Keratinocyte (primary cell): ENCODE measurements at regions not wholly inside any gene's neighbourhood (a gene's known extent, or its start where the extent isn't known, plus 50 kb on each side); places are given as distances from the start of the nearest gene placed in this dataset.

Experiments
- DNase-seq: peaks from one replicate; pipeline ENCODE4 v3.0.0-alpha.2; 2011; ENCODE audit warnings: low read depth, missing footprints, low spot score
- FAIRE-seq: peaks from 2 replicates; lab custom pipeline; 2011; peaks lifted over from hg19 to GRCh38; lab: Jason Lieb, UNC
- H2AFZ ChIP-seq: 2 replicates; pipeline ENCODE4 v1.6.0; 2012; ENCODE audit warnings: low read length, control low read depth, inconsistent platforms; ENCODE audit not compliant: control insufficient read depth
- H3K27ac ChIP-seq: 2 replicates; pipeline ENCODE4 v1.5.1; 2011; ENCODE audit warnings: low read length; ENCODE audit not compliant: control insufficient read depth, insufficient read depth
- H3K27me3 ChIP-seq: 3 replicates; pipeline ENCODE4 v1.6.0; 2011; ENCODE audit warnings: low read length; ENCODE audit not compliant: control insufficient read depth, insufficient read depth; ENCODE audit errors: extremely low read depth
- H3K36me3 ChIP-seq, 2 experiments: 2 replicates in 1 of 2; 3 replicates in 1 of 2; pipeline ENCODE4 v1.5.1; 2011; ENCODE audit warnings: low read length in 2 of 2, mild to moderate bottlenecking in 1 of 2; ENCODE audit not compliant: control insufficient read depth in 2 of 2, insufficient read depth in 2 of 2; ENCODE audit errors: extremely low read depth in 1 of 2
- H3K4me1 ChIP-seq: 3 replicates; pipeline ENCODE4 v1.5.1; 2011; ENCODE audit warnings: low read length; ENCODE audit not compliant: control insufficient read depth, insufficient read depth; ENCODE audit errors: extremely low read depth
- H3K4me2 ChIP-seq: 3 replicates; pipeline ENCODE4 v1.6.0; 2011; ENCODE audit warnings: low read depth, low read length; ENCODE audit not compliant: control insufficient read depth, insufficient read depth; ENCODE audit errors: extremely low read depth
- H3K4me3 ChIP-seq, 3 experiments: fragments of 200-600 bp in 1 of 3; sonication (generic) in 1 of 3; 2 replicates in 2 of 3; 3 replicates in 1 of 3; pipeline ENCODE4 v1.5.1; 2011 to 2016; ENCODE audit warnings: low read length in 3 of 3, mild to moderate bottlenecking in 3 of 3, control low read depth in 2 of 3, inconsistent platforms in 1 of 3, low read depth in 1 of 3, mixed read lengths in 1 of 3, mixed run types in 1 of 3, moderate library complexity in 1 of 3; ENCODE audit not compliant: control insufficient read depth in 2 of 3, insufficient read depth in 2 of 3; ENCODE audit errors: extremely low read depth in 1 of 3
- H3K79me2 ChIP-seq: 2 replicates; pipeline ENCODE4 v1.6.0; 2012; ENCODE audit warnings: low read length; ENCODE audit not compliant: control insufficient read depth, insufficient read depth
- H3K9ac ChIP-seq: 3 replicates; pipeline ENCODE4 v1.6.0; 2011; ENCODE audit warnings: low read length; ENCODE audit not compliant: control insufficient read depth, insufficient read depth; ENCODE audit errors: extremely low read depth
- H3K9me1 ChIP-seq: 3 replicates; pipeline ENCODE4 v1.6.0; 2011; ENCODE audit warnings: low read length; ENCODE audit not compliant: control insufficient read depth, insufficient read depth; ENCODE audit errors: extremely low read depth
- H3K9me3 ChIP-seq: 2 replicates; pipeline ENCODE4 v1.5.1; 2012; ENCODE audit warnings: low read depth, low read length; ENCODE audit not compliant: control insufficient read depth
- H4K20me1 ChIP-seq: 3 replicates; pipeline ENCODE4 v1.6.0; 2011; ENCODE audit warnings: low read length; ENCODE audit not compliant: control insufficient read depth, insufficient read depth; ENCODE audit errors: extremely low read depth
- EZH2 ChIP-seq: IDR thresholded peaks from one replicate; pipeline ENCODE4 v1.6.1; 2012; ENCODE audit warnings: inconsistent platforms, mild to moderate bottlenecking, low read length, moderate library complexity
- dilution Hi-C: fragments of 300-500 bp; cut with MboI; formaldehyde crosslinking; loops from one replicate; pipeline ENCODE4 v1.7.0; 2020; ENCODE audit warnings: low sequenced_read_pairs; ENCODE audit not compliant: extremely low pct_ligation_motif_present
- TF ChIP-seq, protein P1 (sequence below), 3 experiments: IDR thresholded peaks in 1 of 3; conservative IDR thresholded peaks in 1 of 3; optimal IDR thresholded peaks in 1 of 3; 2 replicates in 2 of 3; 3 replicates in 1 of 3; pipeline versions ENCODE3 to v1.5.1; 2011; ENCODE audit warnings: low read length in 3 of 3, mild to moderate bottlenecking in 3 of 3, moderate library complexity in 2 of 3, control low read depth in 1 of 3, inconsistent platforms in 1 of 3; ENCODE audit not compliant: insufficient read depth in 2 of 3; ENCODE audit errors: extremely low read depth in 1 of 3

DNA sequence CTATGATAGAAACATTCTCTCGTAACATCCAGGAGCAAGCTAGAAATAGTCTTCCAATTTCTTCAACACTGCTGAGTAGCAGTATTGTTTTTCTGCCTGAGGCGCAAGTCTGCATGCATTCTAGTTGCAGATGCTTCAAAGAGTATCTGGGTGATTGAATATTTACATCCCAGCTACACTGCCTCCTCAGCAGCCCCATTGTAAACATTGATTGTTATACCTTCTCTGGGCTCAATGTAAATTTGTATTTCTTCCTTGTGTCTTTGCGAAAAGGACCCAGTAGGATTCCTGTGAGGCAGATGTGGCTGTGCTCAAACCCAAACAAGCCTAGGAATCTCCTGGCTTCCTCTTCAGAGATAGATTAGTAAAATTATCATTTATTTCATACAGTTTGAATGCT is 320.7 kb downstream of the CDC14C start:
- no peak overlapping the region for H3K4me2 ChIP-seq
- H3K4me1 ChIP-seq = no peaks in the 10 kb centered on the region
- H3K9me1 ChIP-seq = no peaks in the 10 kb centered on the region
- DNase-seq = no peak
- no peak overlapping the region for H3K9ac ChIP-seq
- no peaks in the 10 kb centered on the region for H4K20me1 ChIP-seq
- H3K79me2 ChIP-seq = no peaks in the 10 kb centered on the region
- H3K9me3 ChIP-seq = no peaks in the 10 kb centered on the region
- H3K4me3 ChIP-seq = no peak overlapping the region
- H3K36me3 ChIP-seq = no peaks in the 10 kb centered on the region
- no peaks in the 10 kb centered on the region for H3K27me3 ChIP-seq
- TF ChIP-seq, protein P1, sequence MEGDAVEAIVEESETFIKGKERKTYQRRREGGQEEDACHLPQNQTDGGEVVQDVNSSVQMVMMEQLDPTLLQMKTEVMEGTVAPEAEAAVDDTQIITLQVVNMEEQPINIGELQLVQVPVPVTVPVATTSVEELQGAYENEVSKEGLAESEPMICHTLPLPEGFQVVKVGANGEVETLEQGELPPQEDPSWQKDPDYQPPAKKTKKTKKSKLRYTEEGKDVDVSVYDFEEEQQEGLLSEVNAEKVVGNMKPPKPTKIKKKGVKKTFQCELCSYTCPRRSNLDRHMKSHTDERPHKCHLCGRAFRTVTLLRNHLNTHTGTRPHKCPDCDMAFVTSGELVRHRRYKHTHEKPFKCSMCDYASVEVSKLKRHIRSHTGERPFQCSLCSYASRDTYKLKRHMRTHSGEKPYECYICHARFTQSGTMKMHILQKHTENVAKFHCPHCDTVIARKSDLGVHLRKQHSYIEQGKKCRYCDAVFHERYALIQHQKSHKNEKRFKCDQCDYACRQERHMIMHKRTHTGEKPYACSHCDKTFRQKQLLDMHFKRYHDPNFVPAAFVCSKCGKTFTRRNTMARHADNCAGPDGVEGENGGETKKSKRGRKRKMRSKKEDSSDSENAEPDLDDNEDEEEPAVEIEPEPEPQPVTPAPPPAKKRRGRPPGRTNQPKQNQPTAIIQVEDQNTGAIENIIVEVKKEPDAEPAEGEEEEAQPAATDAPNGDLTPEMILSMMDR (optimal IDR thresholded peaks at IDR 0.05 in 1 of 3, IDR thresholded peaks at IDR 0.05 in 1 of 3, conservative IDR thresholded peaks at IDR 0.05 in 1 of 3; ENCODE audit: extremely low read depth in 1 of 3, insufficient read depth in 2 of 3, low read length in 3 of 3) = no peak
- no peak for TF ChIP-seq EZH2
- no peak overlapping the region for H2AFZ ChIP-seq
- no peak overlapping the region for H3K27ac ChIP-seq
- FAIRE-seq = no peak
- dilution Hi-C loops = no loop called here

DNA sequence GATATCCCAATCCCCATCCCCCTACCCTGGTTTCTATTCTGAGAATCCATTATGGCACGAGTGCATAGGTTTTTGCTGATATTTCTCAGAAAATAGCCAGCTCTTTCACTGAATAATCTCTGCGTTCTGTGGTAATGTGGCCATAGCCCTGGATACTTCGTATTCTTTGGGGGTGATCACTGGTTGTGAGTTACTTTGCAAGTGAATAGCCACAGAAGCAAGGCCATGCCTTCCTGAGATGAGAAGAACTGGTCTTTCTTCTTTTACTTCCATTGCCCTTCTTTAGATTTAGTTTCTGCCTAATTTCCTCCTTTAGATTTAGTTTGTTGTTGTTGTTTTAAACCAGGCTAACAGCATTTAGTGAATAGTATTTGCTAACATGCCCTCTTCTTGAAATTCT is 323.4 kb downstream of the CDC14C start:
- H3K36me3 ChIP-seq = no peaks in the 10 kb centered on the region
- no peaks in the 10 kb centered on the region for H3K4me1 ChIP-seq
- no peak for DNase-seq
- dilution Hi-C loops = no loop called here
- no peaks in the 10 kb centered on the region for H3K27me3 ChIP-seq
- H3K9me1 ChIP-seq = no peaks in the 10 kb centered on the region
- no peak overlapping the region for H3K9ac ChIP-seq
- TF ChIP-seq, protein P1 (optimal IDR thresholded peaks at IDR 0.05 in 1 of 3, IDR thresholded peaks at IDR 0.05 in 1 of 3, conservative IDR thresholded peaks at IDR 0.05 in 1 of 3; ENCODE audit: extremely low read depth in 1 of 3, insufficient read depth in 2 of 3, low read length in 3 of 3) = no peak
- TF ChIP-seq EZH2 = no peak
- H3K79me2 ChIP-seq = no peaks in the 10 kb centered on the region
- H4K20me1 ChIP-seq = no peaks in the 10 kb centered on the region
- H2AFZ ChIP-seq = no peak overlapping the region
- H3K4me2 ChIP-seq = no peak overlapping the region
- H3K9me3 ChIP-seq = no peaks in the 10 kb centered on the region
- no peak overlapping the region for H3K27ac ChIP-seq
- H3K4me3 ChIP-seq = no peak overlapping the region
- no peak for FAIRE-seq
